Inferior parietal cortex (tissue), 1 donor: ENCODE measurements at regions not wholly inside any gene's neighbourhood (a gene's known extent, or its start where the extent isn't known, plus 50 kb on each side); places are given as distances from the start of the nearest gene placed in this dataset.

ENCODE experiments used
- DNase-seq: peaks from one replicate; pipeline ENCODE4 v3.0.0-alpha.2; 2016; ENCODE audit errors: extremely low spot score

DNA sequence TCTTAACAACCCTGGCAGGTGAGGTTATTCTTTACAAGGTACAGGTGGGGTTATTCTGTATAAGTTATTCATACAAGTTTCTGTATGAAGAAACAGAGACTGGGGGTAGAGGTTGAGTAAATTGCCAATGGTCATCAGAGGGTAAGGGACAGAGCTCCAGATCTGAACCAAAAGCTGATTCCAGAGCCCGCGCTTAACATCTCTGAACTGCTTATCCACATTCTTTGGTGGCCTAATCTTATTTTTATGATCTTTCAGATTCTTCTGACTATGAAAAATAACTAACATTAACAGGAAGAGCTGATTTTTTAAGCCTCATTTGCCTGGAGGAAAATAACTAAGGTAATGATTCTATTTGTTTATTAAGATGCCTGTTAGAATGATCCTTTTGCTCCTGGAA is 63.9 kb upstream of the BARHL2 start:
- no peak for DNase-seq

- DNase-seq = no peak
Measured at GRCh38 chr1:90779573-90779972, 62.5 kb upstream of the BARHL2 start.

GRCh38 chr1:90778486-90778885 is 61.4 kb upstream of the BARHL2 start:
- no peak for DNase-seq

DNA sequence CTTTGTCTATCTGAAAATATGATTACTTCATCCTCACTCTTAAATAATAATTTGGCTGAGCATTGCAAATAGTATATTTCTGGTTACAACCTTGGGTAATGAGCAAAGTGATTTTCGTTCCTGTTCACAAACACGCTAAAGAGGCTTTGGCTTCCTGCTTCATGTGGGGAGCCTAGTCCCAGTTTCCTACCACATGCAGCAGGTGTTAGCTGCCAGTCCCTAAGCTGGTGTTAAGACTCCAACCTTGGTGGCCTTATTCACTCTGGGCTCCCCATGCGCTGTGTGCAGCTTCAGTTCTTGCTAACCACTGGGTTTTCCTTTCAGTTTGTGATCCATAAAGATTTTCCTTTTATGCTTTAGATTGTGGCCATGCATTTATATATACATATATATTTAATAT is 56.7 kb upstream of the BARHL2 start:
- DNase-seq = no peak

GRCh38 chr1:90768826-90769225 is 51.7 kb upstream of the BARHL2 start:
- DNase-seq = no peak

- DNase-seq = no peak
Measured at GRCh38 chr1:90768098-90768497, 51.0 kb upstream of the BARHL2 start.
